Activated CD4-positive, alpha-beta T cell treated with anti-CD3 and anti-CD28 coated beads for 24 hours (primary cell): ENCODE measurements at regions not wholly inside any gene's neighbourhood (a gene's known extent, or its start where the extent isn't known, plus 50 kb on each side); places are given as distances from the start of the nearest gene placed in this dataset.

Source experiments
- DNase-seq, 2 donors: peaks; one replicate each; pipeline ENCODE4 v3.0.0-alpha.2; 2020; ENCODE audit warnings: low read depth in 2 of 2

DNA sequence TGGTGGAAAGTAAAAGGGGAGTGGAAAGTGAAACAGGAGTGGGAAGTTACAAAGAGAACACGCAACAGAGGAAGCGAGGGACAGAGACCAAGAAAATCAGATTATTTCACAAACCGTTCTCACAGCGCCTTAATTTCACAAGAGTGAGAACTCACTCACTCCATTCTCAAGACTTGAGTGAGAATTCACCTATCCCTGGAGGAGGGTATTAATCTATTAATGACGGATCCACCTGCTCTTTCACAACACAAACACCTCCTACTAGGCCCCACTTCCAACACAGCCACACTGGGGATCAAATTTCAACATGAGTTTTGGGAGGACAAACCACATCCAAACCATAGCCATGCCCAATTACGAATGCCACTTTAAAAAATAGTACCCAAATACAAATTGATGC is 297.6 kb downstream of the GPAM start:
- no peak for DNase-seq

DNA sequence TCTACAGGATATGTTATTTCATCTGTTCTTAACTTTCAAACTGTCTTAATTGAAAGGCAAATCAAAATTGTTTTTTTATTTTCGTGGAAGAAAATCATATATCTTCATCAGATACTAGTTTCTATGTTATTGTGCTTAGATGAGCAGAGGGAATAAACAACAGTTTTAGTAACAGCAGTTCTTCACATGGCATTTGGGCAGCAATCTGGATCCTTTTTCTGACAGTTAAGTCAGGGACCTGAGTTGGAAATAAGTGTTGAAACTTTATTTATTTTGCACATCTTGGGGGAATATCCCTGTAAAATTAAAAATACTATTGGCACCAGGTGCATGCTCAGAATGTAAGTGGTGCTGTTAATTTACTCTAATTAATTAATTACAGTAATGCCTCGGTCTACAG is 296.3 kb downstream of the GPAM start:
- no peak for DNase-seq

DNA sequence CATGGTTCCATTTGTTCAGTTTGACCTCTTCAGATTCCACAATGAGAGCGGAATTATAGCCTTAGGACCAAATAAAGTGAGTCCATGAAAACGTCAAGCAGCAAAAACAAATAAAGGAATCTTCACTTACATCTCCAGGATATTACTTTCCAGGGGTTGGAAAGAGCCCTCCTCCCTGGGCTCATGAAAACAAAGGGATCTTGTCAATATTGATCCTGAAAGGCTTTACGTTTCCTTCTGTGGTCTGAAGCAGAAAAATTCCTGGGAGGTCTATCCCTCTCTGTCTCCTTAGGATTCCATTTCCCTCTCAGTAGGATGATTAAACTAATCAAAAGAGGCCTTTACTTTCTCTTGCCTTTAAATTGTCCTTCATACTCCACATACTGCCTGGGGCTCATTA is 293.5 kb downstream of the GPAM start:
- no peak for DNase-seq

DNA sequence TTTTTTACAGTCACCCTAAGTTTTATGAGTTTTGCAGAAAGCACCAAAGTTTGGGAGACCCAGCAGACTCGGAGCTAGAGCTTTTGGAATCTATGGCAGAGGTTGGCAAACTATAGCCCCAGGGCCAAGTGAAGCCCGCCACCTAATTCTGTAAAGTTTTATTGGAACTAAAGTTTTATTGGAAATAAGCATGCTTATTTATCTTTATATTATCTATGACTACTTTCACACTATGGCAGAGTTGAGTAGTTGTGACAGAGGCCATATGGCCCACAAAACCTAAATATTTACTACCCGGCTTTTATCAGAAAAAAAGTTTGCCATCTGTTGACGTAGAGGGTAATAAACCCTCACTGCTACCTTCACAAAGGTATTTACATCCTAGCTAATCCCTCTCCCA is 267.6 kb downstream of the GPAM start:
- DNase-seq, result no peak

DNA sequence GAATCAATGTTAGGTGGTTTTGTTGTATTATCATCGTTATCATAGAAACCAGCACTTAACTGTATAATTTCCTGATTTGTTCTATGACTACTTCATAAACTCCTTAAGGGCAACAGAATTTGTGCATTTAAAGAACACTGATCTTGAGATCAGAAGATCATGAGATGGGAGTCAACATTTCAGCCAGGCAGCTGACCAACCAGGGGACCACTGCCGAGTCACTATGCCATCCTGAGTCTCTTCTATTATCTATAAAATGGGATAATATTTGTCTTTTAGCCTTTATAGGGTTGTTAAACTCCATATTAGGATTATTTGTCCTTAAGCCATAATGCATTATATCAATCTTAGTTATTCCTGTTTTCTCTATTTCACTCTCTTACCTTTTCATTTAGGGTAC is 261.7 kb downstream of the GPAM start:
- DNase-seq, result no peak

DNA sequence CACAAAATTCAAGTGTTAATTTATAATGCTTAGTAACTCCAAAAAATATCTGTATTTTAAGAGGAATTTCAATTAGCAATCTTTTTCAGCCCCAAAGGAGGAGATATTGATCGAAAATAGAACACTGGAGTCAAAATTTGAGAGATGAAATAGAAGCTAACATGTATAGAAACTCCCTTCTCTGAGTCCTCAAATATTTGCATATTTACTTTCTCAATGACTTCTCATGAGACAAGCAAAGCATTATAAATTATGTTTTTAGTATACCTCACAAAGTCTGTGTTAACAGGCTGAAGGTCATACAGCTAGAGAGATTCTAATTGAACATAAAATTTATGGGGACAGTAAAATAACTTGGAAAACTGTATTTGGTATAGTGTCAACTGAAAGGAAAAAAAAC is 260.5 kb downstream of the GPAM start:
- DNase-seq, result no peak

DNA sequence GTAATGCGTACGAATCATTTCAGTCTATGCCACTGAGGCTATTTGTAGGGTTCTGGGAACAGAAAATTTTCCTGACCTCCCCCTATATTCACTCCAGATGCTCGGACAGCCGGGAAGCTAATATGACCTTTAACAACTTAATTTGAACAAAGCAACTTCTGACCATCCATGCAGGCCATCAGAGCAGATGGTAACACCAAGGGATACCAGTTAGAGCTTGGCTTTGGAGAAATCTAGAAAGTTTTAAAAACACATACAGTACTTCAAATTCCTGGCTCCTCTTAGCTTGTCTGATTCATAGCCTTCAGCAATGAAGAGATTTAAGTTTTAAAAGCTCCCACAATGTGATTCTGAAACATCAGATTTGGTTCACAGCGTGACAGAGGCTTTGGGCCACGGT is 257.3 kb downstream of the GPAM start:
- no peak for DNase-seq

DNA sequence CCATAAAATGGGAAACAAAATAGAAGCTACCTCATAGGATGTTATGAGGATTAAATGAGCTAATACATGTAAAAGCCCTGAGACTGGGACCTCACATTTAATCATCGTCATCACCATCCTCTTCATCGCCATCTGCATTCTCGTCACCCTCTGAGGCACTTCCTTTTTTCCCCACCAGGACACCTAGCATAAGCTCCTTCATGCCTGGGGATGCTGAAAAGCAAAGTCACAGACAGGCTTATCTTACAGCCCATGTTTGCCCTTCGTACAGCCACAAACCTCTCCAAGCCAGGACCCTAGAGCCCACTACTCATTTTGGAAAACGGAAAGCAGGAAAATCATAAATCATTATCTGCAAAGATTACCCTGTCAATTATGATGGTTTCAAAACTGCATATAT is 249.6 kb downstream of the GPAM start:
- no peak for DNase-seq

DNA sequence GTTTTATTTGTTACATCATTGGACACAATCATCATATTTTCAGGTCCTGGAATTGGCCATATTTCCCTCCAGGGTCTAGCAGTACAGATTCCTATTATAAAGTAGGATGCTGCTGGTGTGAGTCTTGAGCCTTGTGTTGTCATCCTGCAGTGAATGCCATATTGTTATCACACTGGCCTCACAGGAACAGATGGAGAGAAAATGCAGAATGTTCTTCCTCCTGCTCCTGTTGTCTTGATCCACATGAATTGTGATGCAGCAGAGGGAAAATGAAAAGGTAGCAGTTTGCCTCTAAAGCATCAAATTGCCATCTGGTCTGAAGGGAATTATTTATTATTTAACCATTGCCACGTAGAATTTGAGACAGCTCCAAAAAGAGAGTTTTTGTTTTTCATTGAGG is 248.6 kb downstream of the GPAM start:
- no peak for DNase-seq

DNA sequence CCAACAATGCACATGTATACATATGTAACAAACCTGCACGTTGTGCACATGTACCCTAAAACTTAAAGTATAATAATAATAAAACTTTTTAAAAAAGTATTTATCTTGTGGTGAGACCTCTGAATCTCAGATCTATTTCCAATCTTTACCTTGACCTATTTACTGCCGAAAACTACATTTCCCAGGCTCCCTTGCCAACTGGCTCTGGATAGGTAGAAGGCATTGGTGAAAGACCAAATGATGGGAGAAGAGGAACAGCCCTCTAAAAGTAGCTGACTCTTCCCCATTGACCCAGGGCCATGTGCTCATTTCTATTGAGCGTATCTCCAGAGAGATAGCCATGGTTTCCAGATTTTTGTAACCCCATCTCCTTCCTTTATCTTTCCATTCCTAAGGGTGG is 247.4 kb downstream of the GPAM start:
- no peak for DNase-seq

DNA sequence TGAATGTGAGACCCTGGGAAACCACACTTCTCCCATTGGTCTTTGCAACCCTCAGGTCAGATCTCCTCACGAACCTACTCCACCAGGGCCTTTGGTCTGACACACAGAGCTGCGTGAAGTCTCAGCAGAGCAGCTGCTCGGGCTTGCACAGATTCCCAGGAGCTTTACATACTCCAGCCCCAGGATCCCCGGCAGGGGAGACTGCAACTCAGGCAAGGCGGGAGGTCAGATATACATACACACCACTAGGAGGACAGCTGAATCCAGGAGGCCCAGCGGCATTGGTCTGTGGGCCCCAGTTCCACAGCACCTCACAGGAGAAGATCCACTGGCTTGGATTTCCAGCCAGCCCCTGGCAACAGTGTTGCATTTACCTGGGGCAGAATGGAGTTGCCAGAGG is 239.2 kb downstream of the GPAM start:
- no peak for DNase-seq

DNA sequence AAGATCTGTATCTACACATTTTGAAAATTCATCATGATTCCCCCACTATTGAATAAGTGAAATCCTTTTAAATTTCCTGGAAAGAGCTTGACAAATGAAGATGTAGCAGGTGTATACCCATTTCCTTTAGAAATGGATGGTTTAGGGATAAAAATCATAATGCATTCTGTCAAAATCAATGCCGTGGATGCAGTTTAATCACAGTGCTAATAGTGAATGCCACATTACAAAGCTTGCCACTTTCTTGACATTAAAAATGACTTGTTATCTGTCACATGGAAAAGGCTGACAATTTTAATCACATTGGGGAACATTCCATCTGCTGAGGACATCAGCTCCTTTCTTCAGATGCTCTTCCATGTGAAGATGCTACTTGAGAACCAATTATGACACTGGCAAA is 229.6 kb downstream of the GPAM start:
- DNase-seq, result no peak

DNA sequence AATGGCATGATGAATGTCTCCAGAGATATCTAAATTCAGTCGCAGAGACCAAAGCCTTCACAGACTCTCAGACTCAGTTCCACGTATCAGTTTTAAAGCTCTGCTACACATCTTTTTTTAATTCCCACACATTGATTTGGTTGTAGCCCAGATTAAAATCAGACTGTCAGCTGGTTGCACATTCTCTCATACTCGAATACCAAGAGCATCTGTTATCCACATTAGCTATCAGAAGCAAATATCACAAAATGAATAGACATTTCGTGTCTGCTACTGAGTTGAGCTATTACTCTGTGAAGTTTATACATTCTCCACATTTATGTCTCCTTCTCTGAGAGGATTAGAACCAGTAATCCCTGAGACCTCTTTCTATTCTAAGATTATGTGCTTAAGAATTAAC is 229.2 kb downstream of the GPAM start:
- DNase-seq, result no peak

DNA sequence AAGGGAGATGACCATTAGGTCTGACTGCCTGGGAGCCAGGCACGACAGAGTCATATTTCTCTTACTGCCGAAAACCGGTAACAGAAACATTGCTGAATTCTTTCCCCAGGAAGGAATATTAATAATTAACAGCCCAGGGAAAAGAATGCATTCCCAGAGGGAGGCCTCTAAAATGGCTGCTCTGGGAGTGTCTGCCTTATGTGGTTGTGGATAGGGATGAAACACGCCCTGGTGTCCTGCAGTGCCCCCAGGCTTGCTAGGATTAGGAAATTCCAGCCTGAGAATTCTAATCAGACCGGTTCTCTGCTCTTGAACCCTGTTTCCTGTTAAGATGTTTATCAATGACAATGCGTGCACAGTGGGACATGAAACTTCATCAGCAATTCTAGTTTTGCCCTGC is 226.7 kb downstream of the GPAM start:
- no peak for DNase-seq

DNA sequence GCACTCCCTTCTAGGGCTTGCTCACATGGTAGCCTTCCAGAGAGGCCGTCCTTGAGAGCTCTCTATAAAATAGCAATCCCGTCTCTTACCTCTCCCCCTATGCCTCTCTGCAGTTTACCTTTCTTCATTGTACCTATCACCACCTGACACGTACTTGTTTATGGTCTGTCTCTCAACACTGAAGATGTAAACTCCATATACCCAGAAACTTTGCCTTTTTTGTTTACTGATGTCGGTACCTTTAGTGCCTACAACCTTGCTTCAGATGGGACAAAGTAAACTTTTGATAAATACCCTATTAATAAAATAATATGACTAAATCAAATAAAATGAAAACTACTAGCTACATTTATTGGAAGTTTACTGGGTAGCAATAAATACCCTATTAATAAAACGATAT is 220.6 kb downstream of the GPAM start:
- DNase-seq, result no peak

DNA sequence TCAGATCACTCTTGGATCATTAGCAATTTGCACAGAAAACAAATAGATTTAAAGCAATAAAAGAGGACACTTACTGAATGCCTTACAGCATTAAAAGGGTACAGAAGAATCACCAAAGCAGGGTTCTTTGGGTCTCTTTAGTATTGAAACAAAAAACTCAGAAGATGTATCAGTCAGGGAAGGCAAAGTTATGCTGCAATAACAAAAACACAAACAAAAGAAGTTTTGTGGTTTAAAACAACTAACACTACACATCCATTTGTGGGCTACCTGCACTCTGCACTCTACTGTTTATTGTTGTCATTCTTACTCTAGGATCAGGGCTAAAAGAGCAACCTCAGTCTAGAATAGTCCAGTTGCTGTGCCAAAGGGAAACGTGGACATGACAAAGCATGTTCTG is 216.4 kb downstream of the GPAM start:
- no peak for DNase-seq

DNA sequence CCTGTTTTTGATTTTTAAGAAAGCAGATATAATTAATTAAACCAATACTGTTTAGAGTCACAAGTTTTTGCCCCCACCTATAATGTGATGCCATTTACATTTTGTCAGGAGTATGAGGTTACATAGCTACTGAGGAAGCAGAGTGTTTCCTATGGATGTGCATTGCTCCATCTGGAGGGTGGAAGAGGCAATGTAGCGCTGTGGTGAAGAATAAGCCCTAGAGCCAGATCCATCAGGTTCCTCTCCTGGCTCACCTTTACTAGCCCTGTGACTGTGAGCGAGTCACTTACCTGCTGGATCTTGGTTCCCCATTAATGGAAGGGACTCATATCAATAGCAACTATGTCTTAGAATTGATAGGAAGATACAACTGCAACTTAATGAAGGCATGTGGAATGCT is 216.0 kb downstream of the GPAM start:
- DNase-seq, result no peak

DNA sequence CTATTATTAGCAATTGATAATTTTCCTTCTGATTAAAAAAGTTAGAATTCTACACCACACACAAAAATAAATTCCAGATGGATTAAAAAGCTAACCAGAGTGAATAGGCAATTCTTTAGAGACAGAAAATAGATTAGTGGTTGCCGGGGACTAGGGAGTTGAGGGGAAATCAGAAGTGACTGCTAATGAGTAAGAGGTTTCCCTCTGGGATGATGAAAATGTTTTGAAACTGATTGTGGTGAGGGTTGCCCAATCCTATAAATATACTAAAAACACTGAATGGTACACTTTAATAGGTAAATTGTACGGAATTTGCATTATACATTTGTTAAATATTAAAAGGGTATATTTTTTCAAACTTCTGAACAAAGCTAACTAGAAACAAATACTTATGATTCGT is 214.9 kb downstream of the GPAM start:
- no peak for DNase-seq

DNA sequence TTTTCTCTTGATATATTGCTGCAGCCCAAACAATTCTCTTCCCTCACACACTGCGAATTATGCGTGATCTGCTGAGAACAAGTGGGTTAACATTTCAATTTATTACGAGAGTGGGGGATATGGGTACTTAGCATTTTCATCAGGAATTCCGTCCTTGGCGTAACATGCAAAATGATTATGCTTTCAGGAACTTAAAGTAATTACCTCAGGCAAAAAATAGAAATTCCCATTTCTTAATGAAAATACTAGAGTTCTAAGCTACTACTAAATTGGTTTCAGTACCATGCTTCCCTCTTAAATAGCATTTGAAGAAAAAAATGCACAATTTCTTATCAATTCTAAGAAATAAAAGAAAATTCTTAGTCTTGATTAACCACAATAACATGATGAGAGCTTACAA is 213.5 kb downstream of the GPAM start:
- no peak for DNase-seq

DNA sequence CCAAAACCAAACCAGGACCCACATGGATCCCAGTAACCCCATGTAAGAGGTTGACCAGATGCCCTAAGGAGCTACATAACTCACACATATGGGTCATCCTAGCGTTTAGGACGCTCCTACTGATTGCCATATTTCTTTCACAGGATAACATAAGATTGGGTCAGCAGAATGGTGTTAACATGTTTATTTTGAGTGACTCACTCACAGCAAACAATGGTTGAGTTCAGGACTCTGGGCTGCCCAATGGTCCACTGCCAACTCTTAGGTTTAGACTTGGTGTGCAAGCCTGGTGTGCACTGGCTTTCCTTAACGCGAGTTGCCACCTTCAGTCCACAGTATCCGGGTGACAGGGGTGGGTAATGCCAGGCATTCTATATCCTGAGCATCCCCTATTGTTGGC is 211.5 kb downstream of the GPAM start:
- no peak for DNase-seq

DNA sequence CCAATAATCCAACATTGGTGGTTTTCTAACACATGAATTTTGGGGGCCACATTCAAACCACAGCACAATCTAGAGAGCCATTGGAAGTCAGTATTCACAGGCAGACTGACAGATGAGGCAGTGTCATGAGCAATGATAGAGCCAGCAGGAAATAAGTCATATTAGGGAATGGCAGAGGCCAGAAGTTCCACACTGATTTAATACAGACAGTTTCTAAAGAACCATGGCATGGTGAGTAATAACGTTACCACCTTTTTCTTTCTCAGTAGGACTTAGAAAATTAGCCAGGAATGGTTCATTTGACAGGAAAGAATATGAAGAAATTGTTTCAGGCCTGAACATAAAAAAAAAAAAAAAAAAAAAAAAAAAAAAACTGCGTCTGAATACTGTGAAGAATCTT is 210.3 kb downstream of the GPAM start:
- DNase-seq, result no peak

DNA sequence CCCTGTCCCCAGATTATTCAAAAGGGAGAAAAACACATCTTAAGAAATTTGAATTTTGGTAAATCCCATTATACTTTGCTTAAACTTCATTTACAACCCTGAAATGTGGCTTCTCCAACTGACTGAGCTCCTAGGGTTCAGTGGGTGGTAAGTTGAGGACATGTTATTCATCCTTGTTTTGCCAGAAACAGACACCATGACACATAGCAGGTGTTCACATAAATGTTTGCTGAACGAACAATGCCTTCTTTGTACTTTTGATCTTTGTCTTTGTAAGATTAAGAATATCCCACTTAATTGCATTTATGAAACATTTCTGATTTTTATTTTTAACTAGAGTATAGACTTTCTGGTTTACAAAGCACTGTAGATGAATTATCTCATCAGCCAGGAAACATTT is 209.7 kb downstream of the GPAM start:
- no peak for DNase-seq

DNA sequence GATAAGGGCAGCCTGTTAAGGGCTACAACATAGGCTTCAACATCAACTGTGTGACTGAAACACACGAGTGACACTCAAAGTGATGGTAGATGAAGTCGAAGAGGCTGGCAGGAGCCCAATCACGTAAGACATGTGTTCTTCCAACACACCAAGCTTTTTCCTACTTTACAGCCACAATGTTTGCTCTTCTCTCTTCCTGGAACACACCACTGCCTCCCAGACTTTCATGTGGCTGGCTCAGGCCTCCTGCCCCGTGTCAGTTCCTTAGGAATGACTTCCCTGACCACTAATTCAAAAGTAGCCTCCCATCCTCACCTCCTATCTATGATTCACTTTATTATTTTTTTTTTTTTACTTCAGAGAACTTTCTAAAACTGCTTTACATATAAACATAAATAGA is 209.2 kb downstream of the GPAM start:
- DNase-seq, result no peak

DNA sequence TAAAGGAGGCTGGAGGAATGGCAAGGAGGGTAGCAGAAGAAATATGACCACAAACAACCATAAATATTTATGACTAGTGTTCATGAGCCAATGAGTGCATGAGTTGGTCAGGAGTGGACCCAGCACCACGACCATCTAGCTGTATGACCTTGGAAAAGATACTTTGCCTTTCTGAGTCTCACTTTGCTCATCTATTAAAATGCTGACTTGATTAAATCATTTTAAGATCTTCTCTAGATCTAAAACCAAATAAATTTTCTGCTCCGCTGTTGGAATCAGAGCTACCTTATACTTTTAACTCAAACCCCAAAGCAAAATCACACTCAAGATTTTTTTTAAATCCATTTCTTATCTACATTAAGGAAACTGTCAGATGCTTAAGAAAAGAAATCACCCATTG is 207.0 kb downstream of the GPAM start:
- no peak for DNase-seq

DNA sequence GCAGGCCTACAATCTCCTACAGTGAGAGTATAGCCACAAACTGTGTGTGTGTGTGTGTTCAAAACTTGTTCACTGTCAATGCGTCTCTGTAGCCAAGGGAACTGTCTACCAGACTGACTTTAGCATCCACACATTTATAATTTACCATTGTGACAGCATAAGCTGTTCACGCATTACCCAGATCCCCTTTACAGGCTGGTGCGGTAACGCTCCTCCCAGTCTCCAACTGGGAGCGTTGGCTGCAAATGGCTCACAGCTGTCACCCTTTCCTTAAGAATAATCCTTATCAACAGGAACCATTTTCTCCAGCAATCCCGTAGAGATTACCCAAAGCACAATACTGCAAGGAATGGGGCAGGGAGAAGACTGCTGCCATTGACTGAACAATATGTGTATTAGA is 199.5 kb downstream of the GPAM start:
- no peak for DNase-seq
